ENCODE measurements at regions not wholly inside any gene's neighbourhood (a gene's known extent, or its start where the extent isn't known, plus 50 kb on each side); places are given as distances from the start of the nearest gene placed in this dataset.
"Not testable (repeated sequence)": the region's sequence is repeated elsewhere in the genome, so short reads cannot be mapped to it uniquely, and the experiment has no call there.

- Mint-ChIP-seq H3K9me3 (peaks cover 5% of the 10 kb centered on the region), H3K4me3 (no peak overlapping the region), H3K36me3 (ENCODE audit: low read depth) (peaks cover 2% of the 10 kb centered on the region), H3K4me1 (peaks cover 5% of the 10 kb centered on the region), H3K27me3 (peaks cover 13% of the 10 kb centered on the region), H3K27ac (no peak overlapping the region)
- ChIA-PET POLR2A (no interaction called here), CTCF (no interaction called here)
- DNase-seq = no peak
These were observed 343.0 kb downstream of the QKI start for GRCh38 chr6:163757520-163757919.

- peaks cover 2% of the 10 kb centered on the region for H3K36me3 Mint-ChIP-seq (ENCODE audit: low read depth)
- no peak overlapping the region for H3K4me3 Mint-ChIP-seq
- no peak for DNase-seq
- POLR2A ChIA-PET = no interaction called here
- peaks cover 5% of the 10 kb centered on the region for H3K9me3 Mint-ChIP-seq
- H3K27me3 Mint-ChIP-seq = peaks cover 13% of the 10 kb centered on the region
- CTCF ChIA-PET = interaction anchor here (0.5 kb wide), 1 partner anchor 21 kb away, joined by 5 read pairs; no protein-coding TSS in a partner anchor
- no peak overlapping the region for H3K27ac Mint-ChIP-seq
- H3K4me1 Mint-ChIP-seq = peaks cover 18% of the 10 kb centered on the region
These were observed 341.6 kb downstream of the QKI start for GRCh38 chr6:163756079-163756478.

- DNase-seq = no peak
- ChIA-PET CTCF (no interaction called here), POLR2A (no interaction called here)
- H3K4me1 Mint-ChIP-seq = peaks cover 28% of the 10 kb centered on the region
- peaks cover 2% of the 10 kb centered on the region for H3K36me3 Mint-ChIP-seq (ENCODE audit: low read depth)
- H3K9me3 Mint-ChIP-seq = peaks cover 5% of the 10 kb centered on the region
- peaks cover 7% of the 10 kb centered on the region for H3K27me3 Mint-ChIP-seq
- no peak overlapping the region for H3K4me3 Mint-ChIP-seq
- H3K27ac Mint-ChIP-seq = no peak overlapping the region
These were observed 340.3 kb downstream of the QKI start for GRCh38 chr6:163754866-163755265.

DNA sequence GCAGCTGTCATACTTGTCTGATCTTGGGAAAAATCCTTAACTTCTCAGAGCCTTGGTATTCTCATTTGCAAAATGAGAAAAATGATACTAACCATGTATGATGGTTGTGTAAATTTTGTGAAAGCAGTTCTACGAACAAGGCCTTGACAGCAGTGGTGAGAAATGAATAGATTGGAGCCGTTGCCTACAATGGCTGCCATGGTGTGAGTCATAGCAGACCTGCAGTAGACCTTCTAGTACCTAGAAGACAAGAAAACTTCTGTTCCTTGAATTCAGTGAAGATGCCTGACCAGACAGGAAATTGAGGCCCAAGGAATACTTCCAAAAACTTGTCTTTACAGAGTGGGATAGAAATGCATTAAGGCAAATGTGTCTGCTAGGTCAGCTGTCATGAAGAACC lies 338.9 kb downstream of the QKI start:
- Mint-ChIP-seq H3K9me3 (peaks cover 5% of the 10 kb centered on the region), H3K4me3 (no peak overlapping the region), H3K27ac (no peak overlapping the region), H3K36me3 (ENCODE audit: low read depth) (peaks cover 2% of the 10 kb centered on the region), H3K4me1 (peaks cover 30% of the 10 kb centered on the region), H3K27me3 (peaks cover 4% of the 10 kb centered on the region)
- ChIA-PET POLR2A (no interaction called here), CTCF (no interaction called here)
- DNase-seq = no peak

DNA sequence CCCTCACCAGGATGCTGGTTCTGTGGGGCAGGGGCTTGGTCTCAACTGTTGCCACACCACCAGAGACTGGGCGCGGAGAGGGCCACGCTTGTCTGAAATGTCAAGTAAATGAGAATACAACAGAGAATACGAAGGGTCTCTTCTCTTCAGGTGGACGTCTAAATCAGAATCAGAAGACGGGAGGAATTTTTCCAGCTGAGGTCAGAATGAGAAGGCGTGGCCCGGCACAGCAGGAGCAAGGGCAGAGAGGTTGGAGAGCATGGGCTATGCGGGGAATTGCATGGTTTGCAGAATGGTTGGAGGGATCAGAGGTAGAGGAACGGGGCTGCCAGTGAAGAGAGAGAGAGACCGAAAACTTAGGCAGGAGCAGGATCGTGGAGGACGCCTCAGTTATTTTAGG lies 337.9 kb downstream of the QKI start:
- no peak overlapping the region for H3K4me3 Mint-ChIP-seq
- H3K27me3 Mint-ChIP-seq = peaks cover 4% of the 10 kb centered on the region
- H3K9me3 Mint-ChIP-seq = peaks cover 5% of the 10 kb centered on the region
- POLR2A ChIA-PET = no interaction called here
- H3K27ac Mint-ChIP-seq = peak overlapping the region; percentile 20
- H3K4me1 Mint-ChIP-seq = peaks cover 30% of the 10 kb centered on the region
- H3K36me3 Mint-ChIP-seq (ENCODE audit: low read depth) = peaks cover 2% of the 10 kb centered on the region
- no peak for DNase-seq
- CTCF ChIA-PET = no interaction called here

- Mint-ChIP-seq H3K27me3 (peaks cover 6% of the 10 kb centered on the region), H3K27ac (peak overlapping the region; percentile 93), H3K4me1 (peaks cover 30% of the 10 kb centered on the region), H3K36me3 (ENCODE audit: low read depth) (peaks cover 2% of the 10 kb centered on the region), H3K9me3 (peaks cover 5% of the 10 kb centered on the region), H3K4me3 (peak overlapping the region; percentile 29)
- DNase-seq = peak; percentile 43
- POLR2A ChIA-PET = no interaction called here
- CTCF ChIA-PET = interaction anchor here (0.6 kb wide), 1 partner anchor 28 kb away, joined by 3 read pairs; no protein-coding TSS in a partner anchor
These were observed 336.6 kb downstream of the QKI start for GRCh38 chr6:163751032-163751525.

DNA sequence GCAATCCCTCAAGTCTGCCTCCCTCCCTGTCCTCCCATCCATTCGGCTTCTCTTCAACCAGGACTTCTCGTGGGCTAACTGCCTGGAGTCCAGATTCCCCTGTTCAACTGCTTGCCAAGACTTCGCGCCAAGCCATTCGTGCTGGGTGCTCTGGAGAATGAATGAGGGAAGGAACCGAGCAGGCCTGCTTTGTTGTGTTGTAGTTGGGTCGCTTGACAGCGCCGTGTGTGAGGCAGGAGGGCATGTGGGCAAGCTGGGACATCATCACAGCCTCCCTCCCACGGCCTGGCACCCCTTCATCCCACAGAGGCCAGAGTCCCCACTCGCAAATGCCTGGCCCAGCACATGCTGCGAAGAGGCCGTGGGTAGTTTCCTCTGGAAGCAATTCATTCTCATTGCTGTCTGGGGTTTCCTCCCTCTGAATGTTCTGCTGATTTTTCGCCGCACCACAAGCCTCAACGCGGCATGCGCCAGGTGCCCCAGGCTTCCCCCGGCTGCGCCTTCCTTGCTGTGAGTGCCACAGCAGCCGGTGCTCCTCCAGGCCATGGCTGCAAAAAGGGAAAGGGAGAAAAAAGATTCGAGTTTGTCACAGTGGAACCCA lies 336.0 kb downstream of the QKI start:
- POLR2A ChIA-PET = no interaction called here
- H3K36me3 Mint-ChIP-seq (ENCODE audit: low read depth) = peaks cover 2% of the 10 kb centered on the region
- H3K27me3 Mint-ChIP-seq = peaks cover 6% of the 10 kb centered on the region
- peaks cover 30% of the 10 kb centered on the region for H3K4me1 Mint-ChIP-seq
- peak overlapping the region; percentile 29 for H3K4me3 Mint-ChIP-seq
- peaks cover 5% of the 10 kb centered on the region for H3K9me3 Mint-ChIP-seq
- CTCF ChIA-PET = interaction anchor here (0.6 kb wide), 1 partner anchor 28 kb away, joined by 3 read pairs; no protein-coding TSS in a partner anchor
- DNase-seq = no peak
- H3K27ac Mint-ChIP-seq = peak overlapping the region; percentile 93

DNA sequence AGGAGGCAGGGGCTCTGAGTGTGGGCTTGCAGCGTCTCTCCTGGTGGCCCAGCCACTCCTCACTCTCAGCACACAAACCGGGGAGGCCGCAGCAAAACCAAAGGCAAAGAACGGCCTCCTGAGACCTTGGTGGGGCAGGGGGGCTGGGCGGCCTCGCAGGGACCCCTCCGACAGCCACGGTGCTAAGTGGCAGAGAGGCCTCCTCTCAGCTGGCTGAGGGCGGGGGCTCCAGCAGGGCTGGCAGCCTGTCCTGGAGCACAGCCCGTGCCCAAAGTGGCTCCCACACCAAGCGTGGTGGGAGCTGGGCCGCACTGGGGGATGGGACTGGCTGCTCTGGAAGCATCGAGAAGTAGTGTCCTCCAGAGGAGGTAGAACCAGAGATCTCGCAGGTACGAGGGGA lies 334.4 kb downstream of the QKI start:
- no peak overlapping the region for H3K4me3 Mint-ChIP-seq

GRCh38 chr6:163748036-163748435 lies 333.5 kb downstream of the QKI start:
- peaks cover 26% of the 10 kb centered on the region for H3K4me1 Mint-ChIP-seq
- POLR2A ChIA-PET = no interaction called here
- H3K27me3 Mint-ChIP-seq = peaks cover 5% of the 10 kb centered on the region
- DNase-seq = no peak
- H3K4me3 Mint-ChIP-seq = no peak overlapping the region
- CTCF ChIA-PET = no interaction called here
- no peak overlapping the region for H3K27ac Mint-ChIP-seq
- no peaks in the 10 kb centered on the region for H3K9me3 Mint-ChIP-seq
- H3K36me3 Mint-ChIP-seq (ENCODE audit: low read depth) = peaks cover 2% of the 10 kb centered on the region

More for the DNA sequence above, 334.4 kb downstream of the QKI start:
- peaks cover 30% of the 10 kb centered on the region for H3K4me1 Mint-ChIP-seq
- peaks cover 5% of the 10 kb centered on the region for H3K27me3 Mint-ChIP-seq
- POLR2A ChIA-PET = no interaction called here
- CTCF ChIA-PET = no interaction called here
- DNase-seq = no peak
- H3K9me3 Mint-ChIP-seq = no peaks in the 10 kb centered on the region
- H3K36me3 Mint-ChIP-seq (ENCODE audit: low read depth) = peaks cover 2% of the 10 kb centered on the region
- no peak overlapping the region for H3K27ac Mint-ChIP-seq

DNA sequence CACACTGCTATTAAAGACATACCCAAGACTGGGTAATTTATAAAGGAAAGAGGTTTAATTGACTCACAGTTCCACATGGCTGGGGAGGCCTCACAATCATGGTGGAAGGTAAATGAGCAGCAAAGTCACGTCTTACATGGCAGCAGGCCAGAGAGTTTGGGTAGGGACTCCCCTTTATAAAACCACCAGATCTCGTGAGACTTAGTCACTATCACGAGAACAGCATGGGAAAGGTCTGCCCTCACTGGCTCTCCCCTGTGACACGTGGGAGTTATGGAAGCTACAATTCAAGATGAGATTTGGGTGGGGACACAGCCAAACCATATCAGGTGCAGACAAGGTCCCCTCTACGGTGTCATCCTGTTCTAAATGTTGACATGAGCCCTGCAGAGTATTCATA lies 332.5 kb downstream of the QKI start:
- H3K27ac Mint-ChIP-seq; DNase-seq; CTCF ChIA-PET; POLR2A ChIA-PET; H3K9me3 Mint-ChIP-seq; H3K27me3 Mint-ChIP-seq; H3K36me3 Mint-ChIP-seq (ENCODE audit: low read depth); H3K4me3 Mint-ChIP-seq: not testable (repeated sequence)
- peaks cover 20% of the 10 kb centered on the region for H3K4me1 Mint-ChIP-seq

DNA sequence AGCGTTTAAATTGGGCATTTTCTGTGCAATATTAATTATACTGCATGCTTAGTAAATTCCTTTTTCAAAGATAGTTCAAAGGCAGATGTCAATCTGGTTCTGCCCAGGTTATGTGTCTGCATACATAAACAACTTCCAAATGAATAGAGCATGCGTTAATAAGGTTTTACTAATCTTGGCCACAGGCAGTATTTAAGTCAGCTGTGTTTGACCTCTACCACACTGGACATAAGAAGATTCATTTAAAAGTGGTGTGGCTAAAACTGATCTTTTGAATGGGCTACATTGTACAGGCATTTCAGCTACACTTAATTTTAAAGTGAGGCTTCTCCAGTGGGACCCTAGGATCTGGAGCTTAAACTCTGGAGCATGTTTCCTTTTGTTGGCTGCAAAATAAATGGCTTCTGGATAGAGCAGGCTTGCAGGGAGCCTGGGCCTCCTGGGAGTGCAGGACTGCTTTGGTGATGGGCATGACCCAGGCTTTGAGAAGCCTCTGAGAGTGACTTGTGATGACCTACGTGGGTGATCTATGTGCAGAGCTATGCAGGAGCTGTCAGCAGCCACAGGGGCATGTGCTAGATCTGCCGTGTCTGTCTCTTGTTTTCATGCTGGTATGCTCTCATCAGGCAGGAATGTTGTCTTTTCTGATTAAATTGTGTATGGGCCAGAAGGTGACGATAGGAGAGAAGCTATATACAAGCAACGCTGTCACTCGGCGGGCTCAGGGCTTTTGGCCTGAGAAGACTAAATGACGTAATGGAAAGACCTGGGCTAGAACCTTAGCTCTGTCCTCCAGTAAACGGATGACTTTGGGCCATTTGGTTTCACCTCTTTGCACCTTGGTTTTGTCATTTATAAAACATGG lies 331.2 kb downstream of the QKI start:
- Mint-ChIP-seq H3K27ac (no peak overlapping the region), H3K4me3 (no peak overlapping the region), H3K9me3 (no peaks in the 10 kb centered on the region), H3K4me1 (peaks cover 9% of the 10 kb centered on the region), H3K36me3 (ENCODE audit: low read depth) (no peaks in the 10 kb centered on the region), H3K27me3 (peaks cover 5% of the 10 kb centered on the region)
- DNase-seq = no peak
- POLR2A ChIA-PET = no interaction called here
- CTCF ChIA-PET = interaction anchor here (0.7 kb wide), 1 partner anchor 1270 kb away, joined by 4 read pairs; no protein-coding TSS in a partner anchor

DNA sequence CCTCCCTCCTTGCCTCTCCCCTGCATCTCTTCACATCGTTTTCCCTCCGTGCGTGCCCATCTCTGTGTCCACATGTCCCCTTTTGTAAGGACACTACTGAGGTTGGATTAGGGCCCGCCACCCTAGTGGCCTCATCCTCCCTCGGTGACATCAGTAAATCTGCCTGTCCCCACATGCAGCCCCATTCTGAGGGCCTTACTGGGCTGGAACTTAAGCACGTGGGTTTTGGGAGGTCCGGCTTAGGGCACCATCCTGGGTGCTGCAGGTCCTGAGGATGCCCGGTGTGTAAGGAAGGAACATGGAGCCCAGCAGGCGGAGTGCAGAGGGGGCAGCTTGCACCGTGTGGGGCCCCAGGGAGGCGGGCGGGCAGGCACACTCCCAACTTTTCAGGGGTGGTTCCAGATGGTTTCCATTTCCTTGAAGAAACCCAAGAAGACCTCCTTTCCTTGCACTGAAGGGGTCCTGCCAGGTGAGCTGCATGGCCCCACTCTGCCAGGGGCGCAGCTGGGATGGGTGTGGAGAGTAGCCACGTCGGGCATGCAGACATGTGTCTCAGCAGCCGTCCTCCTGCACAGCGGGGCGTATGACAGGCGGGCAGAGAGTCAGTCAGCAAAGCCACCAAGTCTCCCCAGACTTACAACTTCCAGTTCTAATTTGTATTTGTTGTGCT lies 329.9 kb downstream of the QKI start:
- Mint-ChIP-seq H3K9me3 (no peaks in the 10 kb centered on the region), H3K27me3 (peaks cover 5% of the 10 kb centered on the region), H3K4me1 (no peaks in the 10 kb centered on the region), H3K4me3 (no peak overlapping the region), H3K27ac (no peak overlapping the region), H3K36me3 (ENCODE audit: low read depth) (no peaks in the 10 kb centered on the region)
- CTCF ChIA-PET = no interaction called here
- DNase-seq = no peak
- POLR2A ChIA-PET = no interaction called here

DNA sequence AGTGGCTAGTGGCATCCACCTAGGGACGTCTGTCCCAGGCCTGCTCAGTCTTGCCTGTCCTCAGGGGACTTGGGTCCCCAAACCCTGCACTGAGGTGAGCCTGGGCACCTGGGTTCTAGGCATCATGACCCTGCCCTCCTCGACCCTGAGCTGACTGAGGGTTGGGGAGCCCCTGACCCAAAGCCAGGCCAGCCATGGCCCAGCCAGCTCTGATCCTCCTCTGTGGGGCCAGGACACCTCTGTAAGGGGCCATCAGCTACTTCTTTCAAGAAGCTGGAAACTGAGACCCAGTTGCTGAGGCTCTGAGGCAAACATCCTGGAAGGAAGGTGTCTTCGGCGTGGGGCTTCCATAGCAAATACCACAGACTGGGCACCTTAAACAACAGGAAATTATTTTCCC lies 329.3 kb downstream of the QKI start:
- H3K9me3 Mint-ChIP-seq = no peaks in the 10 kb centered on the region

More for the DNA sequence above, 329.3 kb downstream of the QKI start:
- no peak for DNase-seq
- Mint-ChIP-seq H3K27me3 (peaks cover 5% of the 10 kb centered on the region), H3K4me3 (no peak overlapping the region), H3K27ac (no peak overlapping the region), H3K4me1 (no peaks in the 10 kb centered on the region), H3K36me3 (ENCODE audit: low read depth) (no peaks in the 10 kb centered on the region)
- CTCF ChIA-PET = no interaction called here
- POLR2A ChIA-PET = no interaction called here
